H1 (cell line): ENCODE measurements at regions not wholly inside any gene's neighbourhood (a gene's known extent, or its start where the extent isn't known, plus 50 kb on each side); places are given as distances from the start of the nearest gene placed in this dataset.

Experiments
- ATF2 ChIP-seq: IDR thresholded peaks from 2 replicates; pipeline ENCODE4 v1.6.1; 2012; ENCODE audit warnings: low read length, inconsistent platforms
- BCL11A ChIP-seq, 2 experiments: IDR thresholded peaks; one replicate each; pipeline ENCODE4 v1.6.1; 2011; ENCODE audit warnings: low read depth in 2 of 2, low read length in 2 of 2, mild to moderate bottlenecking in 2 of 2
- CHD1 ChIP-seq: IDR thresholded peaks from 2 replicates; pipeline ENCODE4 v1.6.1; 2012; ENCODE audit warnings: low read depth, low read length, improper control_type of control experiment
- POLR2A ChIP-seq, 2 experiments: IDR thresholded peaks; 1 replicate in 1 of 2; 2 replicates in 1 of 2; pipeline ENCODE4 v1.6.1; 2011; ENCODE audit warnings: low read depth in 2 of 2, low read length in 2 of 2, mild to moderate bottlenecking in 2 of 2; ENCODE audit errors: control extremely low read depth in 1 of 2
- TAF1 ChIP-seq: IDR thresholded peaks from 2 replicates; pipeline ENCODE4 v1.6.1; 2011; ENCODE audit warnings: mild to moderate bottlenecking, low read depth, low read length
- TF ChIP-seq, protein P1 (sequence below), 3 experiments: IDR thresholded peaks; 1 replicate in 2 of 3; 2 replicates in 1 of 3; pipeline versions ENCODE4 v1.5.1 to v1.6.1; 2011; ENCODE audit warnings: low read length in 3 of 3, mild to moderate bottlenecking in 3 of 3, inconsistent platforms in 2 of 3, low read depth in 1 of 3, moderate library complexity in 1 of 3; ENCODE audit not compliant: insufficient read depth in 1 of 3; ENCODE audit errors: control extremely low read depth in 1 of 3

- TF ChIP-seq TAF1 (no peak), POLR2A (IDR thresholded peaks at IDR 0.05; ENCODE audit: control extremely low read depth in 1 of 2, low read depth in 2 of 2, low read length in 2 of 2) (no peak), CHD1 (no peak), ATF2 (no peak), BCL11A (IDR thresholded peaks at IDR 0.05; ENCODE audit: low read depth in 2 of 2, low read length in 2 of 2) (no peak)
- TF ChIP-seq, protein P1, sequence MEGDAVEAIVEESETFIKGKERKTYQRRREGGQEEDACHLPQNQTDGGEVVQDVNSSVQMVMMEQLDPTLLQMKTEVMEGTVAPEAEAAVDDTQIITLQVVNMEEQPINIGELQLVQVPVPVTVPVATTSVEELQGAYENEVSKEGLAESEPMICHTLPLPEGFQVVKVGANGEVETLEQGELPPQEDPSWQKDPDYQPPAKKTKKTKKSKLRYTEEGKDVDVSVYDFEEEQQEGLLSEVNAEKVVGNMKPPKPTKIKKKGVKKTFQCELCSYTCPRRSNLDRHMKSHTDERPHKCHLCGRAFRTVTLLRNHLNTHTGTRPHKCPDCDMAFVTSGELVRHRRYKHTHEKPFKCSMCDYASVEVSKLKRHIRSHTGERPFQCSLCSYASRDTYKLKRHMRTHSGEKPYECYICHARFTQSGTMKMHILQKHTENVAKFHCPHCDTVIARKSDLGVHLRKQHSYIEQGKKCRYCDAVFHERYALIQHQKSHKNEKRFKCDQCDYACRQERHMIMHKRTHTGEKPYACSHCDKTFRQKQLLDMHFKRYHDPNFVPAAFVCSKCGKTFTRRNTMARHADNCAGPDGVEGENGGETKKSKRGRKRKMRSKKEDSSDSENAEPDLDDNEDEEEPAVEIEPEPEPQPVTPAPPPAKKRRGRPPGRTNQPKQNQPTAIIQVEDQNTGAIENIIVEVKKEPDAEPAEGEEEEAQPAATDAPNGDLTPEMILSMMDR (IDR thresholded peaks at IDR 0.05; ENCODE audit: control extremely low read depth in 1 of 3, insufficient read depth in 1 of 3, low read depth in 1 of 3, low read length in 3 of 3): no peak
These were observed 147.3 kb upstream of the KAZN start for GRCh38 chr1:14451217-14451616.
